GM18909 (cell line): ENCODE measurements at regions not wholly inside any gene's neighbourhood (a gene's known extent, or its start where the extent isn't known, plus 50 kb on each side); places are given as distances from the start of the nearest gene placed in this dataset.
A peak's percentile ranks its signal among the peaks of the same experiment; 100 is the strongest.

Source experiments
- ATAC-seq: cut with Tn5 transposase; IDR thresholded peaks from one replicate; pipeline ENCODE4 v1.9.1; 2021; ENCODE audit warnings: mild to moderate bottlenecking; ENCODE audit not compliant: unreplicated experiment, poor library complexity

- ATAC-seq = no peak
These were observed 148.4 kb upstream of the TMTC4 start for GRCh38 chr13:100822871-100823443.

- no peak for ATAC-seq
These were observed 144.1 kb upstream of the TMTC4 start for GRCh38 chr13:100818711-100819110.

DNA sequence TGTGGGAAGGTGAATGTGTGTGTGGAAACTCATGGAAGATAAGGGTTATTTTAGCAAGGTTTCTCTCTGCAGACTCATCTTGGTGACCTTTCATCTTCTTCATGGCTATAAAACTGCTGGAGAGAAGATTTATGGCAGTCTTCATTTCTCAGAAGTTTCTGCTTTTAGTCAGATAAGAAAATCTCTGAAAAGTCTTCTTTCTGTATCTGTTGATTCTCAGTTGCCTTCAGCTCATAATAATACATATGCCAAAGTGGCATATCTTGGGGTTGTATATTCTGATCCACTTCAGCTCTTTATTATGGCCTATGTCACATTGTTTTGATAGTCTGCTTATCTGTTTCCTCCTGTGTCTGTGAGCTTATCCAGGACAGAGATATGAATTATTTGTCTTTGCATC is 143.3 kb upstream of the TMTC4 start:
- no peak for ATAC-seq

DNA sequence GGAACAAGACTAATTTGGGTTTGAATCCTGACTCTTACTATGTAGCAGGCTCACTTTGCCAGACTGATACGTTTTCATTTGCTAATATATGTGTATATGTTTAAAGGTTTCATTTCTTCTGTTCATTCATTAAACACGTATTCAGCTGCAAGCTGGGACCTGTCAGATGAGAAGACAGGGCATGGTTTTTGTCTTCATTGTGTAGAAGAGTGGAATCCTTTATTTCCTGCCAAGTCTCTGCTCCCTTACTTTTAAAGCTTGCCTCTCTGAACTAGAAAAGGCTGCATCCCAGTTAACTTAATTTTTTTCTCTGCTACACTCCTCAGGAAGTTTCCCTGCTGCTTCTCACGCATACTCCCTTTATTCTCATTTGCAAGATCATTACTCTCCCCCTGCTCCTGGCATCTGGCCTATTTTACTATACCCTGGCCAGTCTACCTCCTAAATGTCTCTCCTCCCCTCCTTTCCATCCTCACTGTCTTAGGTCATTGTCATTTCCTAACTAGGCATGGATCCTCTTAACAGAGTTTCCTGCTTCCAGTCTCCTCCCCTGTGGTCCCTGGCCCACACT is 141.0 kb upstream of the TMTC4 start:
- no peak for ATAC-seq

GRCh38 chr13:100812982-100813584 is 138.5 kb upstream of the TMTC4 start:
- ATAC-seq = no peak

DNA sequence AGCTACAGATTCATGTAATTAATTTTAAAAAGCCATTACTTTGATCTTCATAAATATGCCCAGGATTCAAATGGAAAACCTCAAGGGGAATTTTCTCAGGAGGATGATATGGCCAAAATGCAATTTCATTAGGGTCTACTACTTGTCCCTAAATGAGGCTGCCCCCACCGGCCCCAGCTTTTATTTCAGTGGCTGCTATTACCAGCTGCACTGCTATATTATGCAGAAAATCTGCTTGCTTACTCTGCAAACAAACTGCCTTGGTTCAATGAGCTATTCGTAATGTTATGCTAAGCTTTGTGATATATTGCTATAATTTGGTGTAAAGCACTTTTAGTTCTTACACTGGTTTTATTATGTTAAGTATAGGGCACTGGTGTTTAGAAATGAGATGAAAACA is 137.3 kb upstream of the TMTC4 start:
- no peak for ATAC-seq

DNA sequence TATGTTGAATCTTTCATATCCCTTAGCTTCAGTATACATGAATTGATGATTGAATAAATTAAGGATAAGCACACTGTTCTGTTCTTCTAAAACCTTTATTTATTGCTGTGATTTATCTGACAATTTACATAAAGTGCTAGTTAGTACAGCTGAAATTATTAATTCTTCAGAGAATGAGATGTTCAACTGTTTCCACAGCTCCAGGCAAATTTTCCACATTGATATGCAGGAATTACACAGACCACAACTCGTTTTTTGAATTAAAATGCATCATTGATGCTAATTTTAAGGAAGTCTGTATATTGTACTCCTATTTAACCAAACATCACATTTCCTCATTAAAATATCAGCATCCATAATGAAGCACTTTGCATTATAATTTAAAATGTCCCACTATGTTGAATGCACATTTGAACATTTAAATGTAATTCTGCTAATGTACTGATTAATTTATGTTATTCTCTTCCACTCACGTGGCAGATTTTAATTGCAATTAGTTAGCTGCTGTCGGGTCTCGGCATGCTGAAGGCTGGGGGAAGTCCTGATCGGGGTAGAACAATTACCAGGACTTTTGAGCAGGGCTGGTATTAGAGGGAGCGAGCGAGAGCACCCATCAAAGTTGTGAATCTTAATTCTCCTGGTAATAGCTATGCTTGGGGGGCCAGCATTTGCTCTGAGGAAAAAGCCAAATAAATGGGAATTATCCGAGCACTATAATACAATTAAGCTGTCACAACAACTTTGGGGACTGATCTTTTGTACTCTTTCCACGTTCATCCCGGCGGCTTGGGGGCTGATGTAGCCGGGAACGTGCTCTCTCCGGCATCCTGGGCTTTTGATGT is 136.7 kb upstream of the TMTC4 start:
- no peak for ATAC-seq

DNA sequence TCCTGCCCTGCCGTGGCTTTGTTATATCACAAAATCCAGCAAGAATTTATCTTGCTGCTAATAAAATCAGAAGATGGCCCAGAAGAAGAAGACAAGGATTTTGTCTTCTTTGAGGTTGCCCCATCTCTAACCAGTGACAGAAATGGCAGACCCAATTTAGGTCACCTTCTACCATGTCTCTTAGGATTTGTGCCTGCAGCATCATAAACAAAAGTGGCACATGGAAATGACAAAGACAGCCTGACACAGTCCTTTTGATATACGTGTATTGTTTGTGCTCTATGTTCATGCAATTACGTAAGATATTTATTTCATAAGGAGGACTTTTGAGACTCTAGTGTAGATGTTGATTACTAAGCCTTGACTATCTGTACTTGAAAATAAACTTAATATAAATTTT is 135.9 kb upstream of the TMTC4 start:
- no peak for ATAC-seq

GRCh38 chr13:100809856-100810255 is 135.3 kb upstream of the TMTC4 start:
- no peak for ATAC-seq

GRCh38 chr13:100809129-100809390 is 134.5 kb upstream of the TMTC4 start:
- no peak for ATAC-seq

GRCh38 chr13:100808330-100809128 is 133.9 kb upstream of the TMTC4 start:
- no peak for ATAC-seq

DNA sequence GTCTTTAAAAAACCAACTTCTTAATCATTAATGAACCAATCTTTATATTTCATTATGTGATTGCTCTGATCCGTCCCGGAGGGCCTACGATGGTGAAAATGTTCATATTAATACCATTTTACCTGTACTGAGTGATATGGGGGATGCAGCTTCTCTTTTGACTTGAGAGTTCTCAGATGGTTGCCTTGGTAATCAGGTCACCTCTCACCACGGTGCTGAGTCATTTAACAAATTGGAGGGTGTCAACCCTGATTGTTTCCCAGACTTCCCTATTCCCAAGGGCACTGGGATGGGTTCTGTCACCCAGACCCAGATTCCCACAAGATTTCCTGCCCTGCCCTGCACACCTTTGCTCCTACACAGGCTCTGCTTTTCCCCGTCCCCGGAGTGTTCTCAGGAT is 128.5 kb upstream of the TMTC4 start:
- no peak for ATAC-seq

DNA sequence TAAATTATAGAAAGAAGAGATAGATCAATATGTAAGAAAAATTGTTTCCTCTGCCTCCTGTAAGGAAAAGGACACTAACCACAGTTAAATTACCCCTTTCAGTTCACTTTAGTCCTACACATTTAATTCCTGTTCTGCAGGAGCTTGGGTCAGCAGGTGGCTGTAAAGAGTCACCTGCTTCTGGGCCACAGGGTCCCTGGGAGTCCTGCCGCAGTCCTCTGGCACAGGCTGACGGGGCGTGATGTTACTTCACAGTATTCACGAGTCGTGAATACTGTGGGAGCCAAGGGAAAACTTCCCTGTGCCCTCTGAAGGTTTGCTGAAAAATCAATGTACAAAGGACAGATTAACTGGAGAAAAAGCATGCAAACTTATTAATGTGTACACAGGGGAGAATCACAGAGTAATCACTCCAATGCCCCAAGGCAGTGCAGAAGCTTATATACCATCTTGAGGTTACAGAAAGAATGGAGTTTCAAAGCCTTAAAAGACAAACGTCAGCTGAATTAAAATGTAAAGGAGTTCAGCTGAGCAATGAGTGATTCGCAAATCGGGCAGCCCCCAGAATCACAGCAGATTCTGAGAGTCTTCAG is 125.8 kb upstream of the TMTC4 start:
- no peak for ATAC-seq

- no peak for ATAC-seq
These were observed 124.3 kb upstream of the TMTC4 start for GRCh38 chr13:100798739-100799361.

DNA sequence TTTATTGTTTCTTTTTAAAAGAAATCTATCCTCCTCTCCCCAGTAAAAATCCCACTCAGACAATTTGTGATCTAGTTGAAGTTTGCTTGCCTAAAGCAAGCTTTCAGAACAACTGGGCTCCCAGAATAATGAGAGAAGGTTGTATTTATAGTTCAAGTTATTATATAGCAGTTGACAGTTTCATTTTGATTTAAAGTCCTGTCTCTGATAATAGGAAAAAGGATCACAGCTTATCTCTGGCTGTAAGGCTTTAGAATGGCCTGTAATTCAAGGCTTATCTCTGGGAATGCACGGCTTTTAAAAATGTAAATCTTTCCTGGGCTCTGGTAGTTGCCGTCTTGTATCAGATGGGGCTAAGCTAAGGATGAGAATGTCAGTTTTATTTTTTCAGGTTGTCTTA is 123.3 kb upstream of the TMTC4 start:
- no peak for ATAC-seq

- no peak for ATAC-seq
These were observed 121.9 kb upstream of the TMTC4 start for GRCh38 chr13:100796463-100796862.

GRCh38 chr13:100794575-100794974 is 120.0 kb upstream of the TMTC4 start:
- ATAC-seq = no peak

DNA sequence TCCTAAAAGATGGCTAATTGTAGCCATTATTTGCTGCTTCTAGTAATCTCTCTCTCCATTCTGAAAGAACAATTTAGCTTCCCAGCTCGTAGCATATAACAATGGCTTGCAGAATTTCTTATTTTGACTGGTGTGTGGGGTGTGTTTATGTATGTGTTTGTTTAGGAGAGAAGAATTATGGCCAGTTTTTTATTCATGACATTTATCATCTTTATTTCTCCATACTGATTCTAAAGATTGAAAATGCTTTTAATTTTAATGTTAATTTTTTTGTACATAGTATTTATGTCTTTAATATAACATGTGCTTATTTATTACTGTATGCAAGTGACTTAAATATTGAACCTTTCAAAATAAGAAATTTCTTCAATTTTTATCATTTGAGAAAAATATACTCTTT is 115.8 kb upstream of the TMTC4 start:
- peak; percentile 12 for ATAC-seq

DNA sequence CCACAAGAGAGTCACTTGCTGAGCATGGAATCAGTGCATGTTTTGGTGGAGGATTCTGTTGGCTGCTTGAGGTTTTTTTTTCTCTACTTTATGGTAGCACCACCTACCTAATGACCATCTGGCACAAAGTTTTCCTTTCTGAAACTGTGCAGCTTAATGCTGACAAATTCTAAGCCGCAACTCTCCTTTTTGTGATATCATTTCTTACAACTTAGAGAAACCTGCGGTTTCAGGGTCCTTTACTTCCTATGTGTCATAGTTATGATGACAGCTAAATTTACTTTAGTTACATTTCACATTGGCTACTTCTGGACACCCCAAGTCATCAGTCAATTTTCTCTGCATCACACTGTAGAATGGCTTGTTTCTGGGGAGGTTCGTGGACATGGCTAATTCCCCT is 115.4 kb upstream of the TMTC4 start:
- ATAC-seq = peak; percentile 96

- no peak for ATAC-seq
These were observed 114.9 kb upstream of the TMTC4 start for GRCh38 chr13:100789481-100789880.
